HCT116 (cell line): ENCODE measurements at regions not wholly inside any gene's neighbourhood (a gene's known extent, or its start where the extent isn't known, plus 50 kb on each side); places are given as distances from the start of the nearest gene placed in this dataset.

Experiments
- ATAC-seq: fragments of 200-7000 bp; cut with Tn5 transposase; 2 replicates; pipeline ENCODE4 v1.9.1; 2020; ENCODE audit warnings: mild to moderate bottlenecking, moderate library complexity
- BruUV-seq: library from RNA; stranded (reverse); fragments of 400-500 nt; replicated peaks from 2 replicates; lab custom pipeline; 2021; lab: Mats Ljungman, UMichigan
- CTCF ChIA-PET: fragments of 300-600 bp; sonication (Branson Sonifier 250); formaldehyde crosslinking; loops from one replicate; lab custom pipeline; 2021; ENCODE audit warnings: antibody characterized with exemption; lab: Charles Lee
- POLR2A ChIA-PET: fragments of 300-600, 350-600 bp; sonication (Branson Sonifier 250); formaldehyde crosslinking; loops from one replicate; lab custom pipeline; 2021; ENCODE audit warnings: antibody characterized with exemption; lab: Charles Lee
- RAD21 ChIA-PET, 2 experiments: fragments of 300-600 bp; sonication (Branson Sonifier 250); formaldehyde crosslinking; loops; one replicate each; lab custom pipeline; 2023; ENCODE audit warnings: low total read pairs in 2 of 2; ENCODE audit not compliant: uncharacterized antibody in 2 of 2, unreplicated experiment in 2 of 2, low non-redundant PET in 1 of 2; lab: Charles Lee
- DNase-seq: peaks from one replicate; pipeline ENCODE4 v3.0.0-alpha.2; 2010; ENCODE audit warnings: low read depth, low spot score
- H2AFZ ChIP-seq: fragments of 200-600 bp; shearing (Covaris generic), sonication (generic); 2 replicates; pipeline ENCODE4 v1.6.1; 2017; ENCODE audit warnings: low read depth, mixed run types, mixed read lengths, antibody characterized with exemption, low read length; ENCODE audit not compliant: poor library complexity, severe bottlenecking
- H3K27ac ChIP-seq: 2 replicates; pipeline ENCODE4 v1.5.1; 2012; ENCODE audit warnings: low read depth, low read length
- H3K27me3 ChIP-seq: fragments of 200-600 bp; sonication (generic); 2 replicates; pipeline ENCODE4 v1.6.1; 2016; ENCODE audit warnings: mixed run types, low read length, mixed read lengths; ENCODE audit not compliant: insufficient read depth
- H3K36me3 ChIP-seq, 2 experiments: fragments of 200-500 bp in 1 of 2; fragments of 200-600 bp in 1 of 2; sonication (Bioruptor generic) in 1 of 2; sonication (generic) in 1 of 2; 2 replicates each; pipeline versions ENCODE4 v1.5.1 to v1.6.1; 2014 to 2016; ENCODE audit warnings: low read length in 2 of 2, inconsistent platforms in 1 of 2, mixed read lengths in 1 of 2, mixed run types in 1 of 2; ENCODE audit not compliant: insufficient read depth in 2 of 2, control insufficient read depth in 1 of 2
- H3K4me1 ChIP-seq, 2 experiments: fragments of 200-600 bp in 1 of 2; sonication (generic) in 1 of 2; 2 replicates each; pipeline versions ENCODE4 v1.5.1 to v1.6.1; 2012 to 2017; ENCODE audit warnings: low read length in 2 of 2, inconsistent platforms in 1 of 2, mild to moderate bottlenecking in 1 of 2, mixed read lengths in 1 of 2, mixed run types in 1 of 2, moderate library complexity in 1 of 2; ENCODE audit not compliant: insufficient read depth in 2 of 2, control insufficient read depth in 1 of 2
- H3K4me2 ChIP-seq: fragments of 200-600 bp; sonication (generic); 2 replicates; pipeline ENCODE4 v1.6.1; 2017; ENCODE audit warnings: mixed run types, low read length, mixed read lengths
- H3K4me3 ChIP-seq, 2 experiments: fragments of 200-600 bp in 1 of 2; sonication (generic) in 1 of 2; replicated peaks in 1 of 2; 2 replicates each; pipeline ENCODE4 v1.5.1; 2011 to 2016; ENCODE audit warnings: low read length in 2 of 2, control low read depth in 1 of 2, low read depth in 1 of 2, mild to moderate bottlenecking in 1 of 2, mixed read lengths in 1 of 2, mixed run types in 1 of 2
- H3K79me2 ChIP-seq: fragments of 200-600 bp; sonication (generic); 2 replicates; pipeline ENCODE4 v1.6.1; 2017; ENCODE audit warnings: mild to moderate bottlenecking, mixed run types, low read length, moderate library complexity, mixed read lengths; ENCODE audit not compliant: insufficient read depth
- H3K9ac ChIP-seq: fragments of 200-600 bp; sonication (generic); 2 replicates; pipeline ENCODE4 v1.6.1; 2016; ENCODE audit warnings: low read length, mixed read lengths
- H3K9me2 ChIP-seq: fragments of 200-600 bp; sonication (generic), shearing (Covaris generic); 2 replicates; pipeline ENCODE4 v1.6.1; 2017; ENCODE audit warnings: mixed run types, mild to moderate bottlenecking, moderate library complexity; ENCODE audit not compliant: insufficient read depth
- H3K9me3 ChIP-seq, 2 experiments: fragments of 200-500 bp in 1 of 2; fragments of 200-600 bp in 1 of 2; sonication (Bioruptor generic) in 1 of 2; sonication (generic) in 1 of 2; 2 replicates each; pipeline ENCODE4 v1.6.1; 2014 to 2017; ENCODE audit warnings: low read length in 2 of 2, mixed read lengths in 2 of 2, inconsistent platforms in 1 of 2, low read depth in 1 of 2, mild to moderate bottlenecking in 1 of 2, mixed run types in 1 of 2, moderate library complexity in 1 of 2; ENCODE audit not compliant: control insufficient read depth in 1 of 2, insufficient read depth in 1 of 2
- H4K20me1 ChIP-seq: fragments of 200-600 bp; sonication (generic), shearing (Covaris generic); 2 replicates; pipeline ENCODE4 v1.6.1; 2017; ENCODE audit warnings: mixed run types, mild to moderate bottlenecking, moderate library complexity; ENCODE audit not compliant: insufficient read depth
- ATF3 ChIP-seq: IDR thresholded peaks from 2 replicates; pipeline ENCODE4 v1.6.1; 2012
- CBX3 ChIP-seq: IDR thresholded peaks from 2 replicates; pipeline ENCODE4 v1.6.1; 2012; ENCODE audit warnings: low read depth
- EGR1 ChIP-seq: IDR thresholded peaks from 2 replicates; pipeline ENCODE4 v1.6.1; 2012; ENCODE audit warnings: low read depth
- EZH2 ChIP-seq: fragments of 200-600 bp; sonication (generic); IDR thresholded peaks from 2 replicates; pipeline ENCODE4 v1.6.1; 2017; ENCODE audit warnings: antibody characterized with exemption, mixed run types
- EZH2phosphoT487 ChIP-seq: fragments of 200-600 bp; IDR thresholded peaks from 2 replicates; pipeline ENCODE4 v1.6.1; 2018; ENCODE audit warnings: antibody characterized with exemption, borderline replicate concordance
- FOSL1 ChIP-seq: IDR thresholded peaks from 2 replicates; pipeline ENCODE4 v1.6.1; 2012; ENCODE audit warnings: low read depth
- JUND ChIP-seq: IDR thresholded peaks from 2 replicates; pipeline ENCODE4 v1.6.1; 2012
- POLR2AphosphoS5 ChIP-seq: IDR thresholded peaks from 2 replicates; pipeline ENCODE4 v1.6.1; 2011; ENCODE audit warnings: mild to moderate bottlenecking, low read depth, low read length, moderate library complexity
- RAD21 ChIP-seq: IDR thresholded peaks from 2 replicates; pipeline ENCODE4 v1.6.1; 2012; ENCODE audit warnings: low read depth, mild to moderate bottlenecking
- SP1 ChIP-seq: IDR thresholded peaks from 2 replicates; pipeline ENCODE4 v1.6.1; 2012; ENCODE audit warnings: low read depth
- YY1 ChIP-seq: IDR thresholded peaks from 2 replicates; pipeline ENCODE4 v1.6.1; 2011; ENCODE audit warnings: low read length, low read depth, moderate library complexity, mild to moderate bottlenecking; ENCODE audit not compliant: insufficient replicate concordance; ENCODE audit errors: extremely low read depth
- ZBTB33 ChIP-seq: IDR thresholded peaks from 2 replicates; pipeline ENCODE4 v1.6.1; 2011; ENCODE audit warnings: mild to moderate bottlenecking, low read length, moderate library complexity; ENCODE audit not compliant: insufficient replicate concordance; ENCODE audit errors: extremely low read depth
- ZNF274 ChIP-seq: fragments of 200-500 bp; sonication (Bioruptor generic); IDR thresholded peaks from 2 replicates; pipeline ENCODE4 v1.6.1; 2014; ENCODE audit warnings: mild to moderate bottlenecking, low read depth, low read length, inconsistent platforms
- intact Hi-C: fragments of 100-400 bp; cut with micrococcal nuclease; formaldehyde crosslinking; loops from 2 replicates; pipeline ENCODE4 v1.10.0; 2022

GRCh38 chr5:173828952-173829351 lies 59.2 kb upstream of the CPEB4 start:
- H3K9me3 ChIP-seq: no peaks in the 10 kb centered on the region
- POLR2A ChIA-PET: no interaction called here
- H3K4me1 ChIP-seq: peaks cover 3 to 6% of the 10 kb centered on the region in 2 experiments; a peak in 2 of 4 replicates
- no peaks in the 10 kb centered on the region for H3K27me3 ChIP-seq
- no peak overlapping the region for H3K4me2 ChIP-seq
- intact Hi-C loops: no loop called here
- H3K9me2 ChIP-seq: no peaks in the 10 kb centered on the region
- H4K20me1 ChIP-seq: no peaks in the 10 kb centered on the region
- ATAC-seq (no peak), DNase-seq (no peak)
- no peak overlapping the region for H3K9ac ChIP-seq
- CTCF ChIA-PET: no interaction called here
- no peak overlapping the region for H3K4me3 ChIP-seq
- H3K36me3 ChIP-seq: no peaks in the 10 kb centered on the region
- no TSS peak for BruUV-seq
- no peak overlapping the region for H2AFZ ChIP-seq
- H3K79me2 ChIP-seq: no peaks in the 10 kb centered on the region
- RAD21 ChIA-PET: no interaction called here
- no peak overlapping the region for H3K27ac ChIP-seq
- no peak for TF ChIP-seq JUND
- TF ChIP-seq ZBTB33: no peak
- TF ChIP-seq POLR2AphosphoS5: no peak
- TF ChIP-seq CBX3: no peak
- no peak for TF ChIP-seq EGR1
- TF ChIP-seq RAD21: no peak
- TF ChIP-seq SP1: no peak
- TF ChIP-seq EZH2phosphoT487: no peak
- TF ChIP-seq YY1: no peak
- no peak for TF ChIP-seq FOSL1
- TF ChIP-seq EZH2: no peak

GRCh38 chr5:173829826-173830225 lies 58.3 kb upstream of the CPEB4 start:
- Histone ChIP-seq H4K20me1 (no peaks in the 10 kb centered on the region), H3K4me1 (no peaks in the 10 kb centered on the region; a peak in 1 of 4 replicates), H2AFZ (no peak overlapping the region), H3K9me2 (no peaks in the 10 kb centered on the region), H3K4me2 (no peak overlapping the region), H3K4me3 (no peak overlapping the region), H3K27me3 (no peaks in the 10 kb centered on the region), H3K9me3 (no peaks in the 10 kb centered on the region), H3K36me3 (no peaks in the 10 kb centered on the region), H3K79me2 (no peaks in the 10 kb centered on the region), H3K27ac (no peak overlapping the region), H3K9ac (no peak overlapping the region)
- ATAC-seq (no peak), DNase-seq (no peak)
- CTCF ChIA-PET: no interaction called here
- POLR2A ChIA-PET: no interaction called here
- TF ChIP-seq ZNF274: no peak
- no peak for TF ChIP-seq POLR2AphosphoS5
- no peak for TF ChIP-seq SP1
- no peak for TF ChIP-seq ATF3
- BruUV-seq: no TSS peak
- RAD21 ChIA-PET: no interaction called here
- intact Hi-C loops: no loop called here
